ENCODE measurements at regions not wholly inside any gene's neighbourhood (a gene's known extent, or its start where the extent isn't known, plus 50 kb on each side); places are given as distances from the start of the nearest gene placed in this dataset.

- H3K36me3 ChIP-seq (ENCODE audit: control insufficient read depth, insufficient read depth, low read length), result no peaks in the 10 kb centered on the region
- H3K4me3 ChIP-seq (ENCODE audit: low read depth in 2 of 2, low read length in 2 of 2), result no peak overlapping the region
- BruUV-seq (replicated peaks), result no TSS peak
- H3K9me3 ChIP-seq (ENCODE audit: control insufficient read depth, insufficient read depth, low read depth, low read length), result no peaks in the 10 kb centered on the region
- DNase-seq (ENCODE audit: low read depth, low spot score), result no peak
- ChIA-PET POLR2A (no interaction called here), CTCF (no interaction called here)
- no peak overlapping the region for H3K27ac ChIP-seq (ENCODE audit: low read length)
- H3K27me3 ChIP-seq (ENCODE audit: control insufficient read depth, insufficient read depth, low read length), result no peaks in the 10 kb centered on the region
- in situ Hi-C loops (cut with HindIII; ENCODE audit: low pct_unique_long_range_greater_than_20kb, low sequenced_read_pairs), result no loop called here
- H3K4me1 ChIP-seq (ENCODE audit: control insufficient read depth, insufficient read depth, low read length), result no peaks in the 10 kb centered on the region
- TF ChIP-seq POLR2AphosphoS5 (IDR thresholded peaks at IDR 0.05; ENCODE audit: low read depth, low read length) (no peak), SIN3A (IDR thresholded peaks at IDR 0.05; ENCODE audit: borderline replicate concordance, insufficient read depth, low read depth, low read length) (no peak), CTCF (IDR thresholded peaks at IDR 0.05) (no peak), REST (IDR thresholded peaks at IDR 0.05; ENCODE audit: insufficient read depth in 1 of 2, low read depth in 2 of 2, low read length in 1 of 2) (no peak), TCF7L2 (IDR thresholded peaks at IDR 0.05; ENCODE audit: low read depth, low read length) (no peak)
- intact Hi-C loops (cut with micrococcal nuclease; ENCODE audit: unreplicated experiment), result no loop called here
- no peak for ATAC-seq
Observed at GRCh38 chr6:9647599-9647998, 767.3 kb downstream of the TFAP2A start.

GRCh38 chr6:9647071-9647445, 767.8 kb downstream of the TFAP2A start:
- no peak overlapping the region for H3K27ac ChIP-seq (ENCODE audit: low read length)
- CTCF ChIA-PET, result no interaction called here
- ATAC-seq, result no peak

More at GRCh38 chr6:9647071-9647445, 767.8 kb downstream of the TFAP2A start:
- Histone ChIP-seq H3K36me3 (ENCODE audit: control insufficient read depth, insufficient read depth, low read length) (no peaks in the 10 kb centered on the region), H3K4me1 (ENCODE audit: control insufficient read depth, insufficient read depth, low read length) (no peaks in the 10 kb centered on the region), H3K27me3 (ENCODE audit: control insufficient read depth, insufficient read depth, low read length) (no peaks in the 10 kb centered on the region), H3K4me3 (ENCODE audit: low read depth in 2 of 2, low read length in 2 of 2) (no peak overlapping the region), H3K9me3 (ENCODE audit: control insufficient read depth, insufficient read depth, low read depth, low read length) (no peaks in the 10 kb centered on the region)
- BruUV-seq (replicated peaks), result no TSS peak
- POLR2A ChIA-PET, result no interaction called here
- in situ Hi-C loops (cut with HindIII; ENCODE audit: low pct_unique_long_range_greater_than_20kb, low sequenced_read_pairs), result no loop called here
- TF ChIP-seq TCF7L2 (IDR thresholded peaks at IDR 0.05; ENCODE audit: low read depth, low read length), result no peak
- TF ChIP-seq CTCF (IDR thresholded peaks at IDR 0.05), result no peak
- TF ChIP-seq POLR2AphosphoS5 (IDR thresholded peaks at IDR 0.05; ENCODE audit: low read depth, low read length), result no peak
- TF ChIP-seq REST (IDR thresholded peaks at IDR 0.05; ENCODE audit: insufficient read depth in 1 of 2, low read depth in 2 of 2, low read length in 1 of 2), result no peak
- no peak for TF ChIP-seq SIN3A (IDR thresholded peaks at IDR 0.05; ENCODE audit: borderline replicate concordance, insufficient read depth, low read depth, low read length)
- intact Hi-C loops (cut with micrococcal nuclease; ENCODE audit: unreplicated experiment), result no loop called here
- no peak for DNase-seq (ENCODE audit: low read depth, low spot score)

Data from Panc1 (cell line).